DOHH2 (cell line): ENCODE measurements at regions not wholly inside any gene's neighbourhood (a gene's known extent, or its start where the extent isn't known, plus 50 kb on each side); places are given as distances from the start of the nearest gene placed in this dataset.

Experiments
- EZH2phosphoT487 ChIP-seq: fragments of 200-600 bp; sonication (generic); IDR thresholded peaks from 2 replicates; pipeline ENCODE4 v1.6.1; 2017; ENCODE audit warnings: borderline replicate concordance, mild to moderate bottlenecking, antibody characterized with exemption, low read length, moderate library complexity, mixed read lengths
- TF ChIP-seq, protein P1 (sequence below): fragments of 200-600 bp; sonication (generic); IDR thresholded peaks from one replicate; pipeline ENCODE4 v1.5.1; 2014; ENCODE audit warnings: antibody characterized with exemption, mild to moderate bottlenecking, low read depth, low read length; ENCODE audit not compliant: poor library complexity, severe bottlenecking

DNA sequence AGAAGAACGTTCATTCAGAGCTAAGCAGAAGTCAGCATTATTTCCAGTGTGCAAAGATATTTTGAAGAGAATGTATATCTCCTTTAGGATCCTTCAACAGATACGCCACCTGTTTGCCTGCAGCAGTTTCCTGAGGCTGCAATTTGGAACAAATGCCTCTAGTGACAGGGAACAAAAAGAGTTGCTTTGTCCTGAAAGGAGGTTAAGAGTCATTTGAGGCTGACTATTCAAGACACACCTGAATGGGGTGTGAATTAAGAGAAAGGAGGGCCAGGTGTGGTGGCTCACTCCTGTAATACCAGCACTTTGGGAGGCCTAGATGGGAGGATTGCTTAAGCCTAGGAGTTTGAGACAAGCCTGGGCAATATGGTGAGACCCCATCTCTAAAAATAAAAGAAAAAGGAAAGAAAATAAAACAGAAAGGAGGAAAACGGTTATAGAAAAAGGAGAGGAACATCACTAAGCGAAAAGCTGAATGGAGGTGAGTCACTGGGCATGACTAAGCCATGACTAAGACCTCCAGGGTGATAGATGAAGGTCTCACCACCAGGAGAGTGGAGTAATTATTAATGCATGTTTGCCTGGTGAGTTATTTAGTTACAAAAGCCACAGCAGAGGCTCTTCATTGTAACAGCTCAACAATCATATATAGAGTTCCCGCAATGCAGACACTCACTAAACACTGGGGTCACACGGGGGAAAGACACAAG lies 255.2 kb upstream of the TNC start:
- TF ChIP-seq, protein P1, sequence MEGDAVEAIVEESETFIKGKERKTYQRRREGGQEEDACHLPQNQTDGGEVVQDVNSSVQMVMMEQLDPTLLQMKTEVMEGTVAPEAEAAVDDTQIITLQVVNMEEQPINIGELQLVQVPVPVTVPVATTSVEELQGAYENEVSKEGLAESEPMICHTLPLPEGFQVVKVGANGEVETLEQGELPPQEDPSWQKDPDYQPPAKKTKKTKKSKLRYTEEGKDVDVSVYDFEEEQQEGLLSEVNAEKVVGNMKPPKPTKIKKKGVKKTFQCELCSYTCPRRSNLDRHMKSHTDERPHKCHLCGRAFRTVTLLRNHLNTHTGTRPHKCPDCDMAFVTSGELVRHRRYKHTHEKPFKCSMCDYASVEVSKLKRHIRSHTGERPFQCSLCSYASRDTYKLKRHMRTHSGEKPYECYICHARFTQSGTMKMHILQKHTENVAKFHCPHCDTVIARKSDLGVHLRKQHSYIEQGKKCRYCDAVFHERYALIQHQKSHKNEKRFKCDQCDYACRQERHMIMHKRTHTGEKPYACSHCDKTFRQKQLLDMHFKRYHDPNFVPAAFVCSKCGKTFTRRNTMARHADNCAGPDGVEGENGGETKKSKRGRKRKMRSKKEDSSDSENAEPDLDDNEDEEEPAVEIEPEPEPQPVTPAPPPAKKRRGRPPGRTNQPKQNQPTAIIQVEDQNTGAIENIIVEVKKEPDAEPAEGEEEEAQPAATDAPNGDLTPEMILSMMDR = no peak
- TF ChIP-seq EZH2phosphoT487 = no peak
